22Rv1 (cell line): ENCODE measurements at regions not wholly inside any gene's neighbourhood (a gene's known extent, or its start where the extent isn't known, plus 50 kb on each side); places are given as distances from the start of the nearest gene placed in this dataset.

Experiments
- ZFX ChIP-seq: fragments of 450-650 bp; IDR thresholded peaks from 2 replicates; pipeline ENCODE4 v1.6.1; 2017; ENCODE audit warnings: antibody characterized with exemption, borderline replicate concordance
- TF ChIP-seq, protein P1 (sequence below): fragments of 450-650 bp; IDR thresholded peaks from 2 replicates; pipeline ENCODE4 v1.5.1; 2017; ENCODE audit warnings: mild to moderate bottlenecking

DNA sequence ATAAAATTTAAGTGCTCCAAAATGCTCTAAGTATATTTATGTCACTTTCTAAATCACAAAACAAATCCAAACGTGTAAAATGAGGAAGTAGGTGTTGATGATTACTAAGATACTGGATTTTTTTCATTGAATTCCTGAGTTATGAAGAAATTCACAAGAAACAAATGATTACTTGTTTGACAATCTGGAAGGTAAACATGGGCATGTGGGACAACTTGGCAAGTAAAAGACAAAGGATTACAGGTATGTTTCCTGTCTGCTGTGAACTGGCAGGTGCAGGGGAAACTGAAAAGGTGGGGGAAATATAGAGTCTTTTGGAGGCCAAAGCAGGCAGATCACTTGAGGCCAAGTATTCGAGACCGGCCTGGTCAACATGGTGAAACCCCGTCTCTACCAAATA, 252.7 kb upstream of the AZI2 start:
- TF ChIP-seq, protein P1, sequence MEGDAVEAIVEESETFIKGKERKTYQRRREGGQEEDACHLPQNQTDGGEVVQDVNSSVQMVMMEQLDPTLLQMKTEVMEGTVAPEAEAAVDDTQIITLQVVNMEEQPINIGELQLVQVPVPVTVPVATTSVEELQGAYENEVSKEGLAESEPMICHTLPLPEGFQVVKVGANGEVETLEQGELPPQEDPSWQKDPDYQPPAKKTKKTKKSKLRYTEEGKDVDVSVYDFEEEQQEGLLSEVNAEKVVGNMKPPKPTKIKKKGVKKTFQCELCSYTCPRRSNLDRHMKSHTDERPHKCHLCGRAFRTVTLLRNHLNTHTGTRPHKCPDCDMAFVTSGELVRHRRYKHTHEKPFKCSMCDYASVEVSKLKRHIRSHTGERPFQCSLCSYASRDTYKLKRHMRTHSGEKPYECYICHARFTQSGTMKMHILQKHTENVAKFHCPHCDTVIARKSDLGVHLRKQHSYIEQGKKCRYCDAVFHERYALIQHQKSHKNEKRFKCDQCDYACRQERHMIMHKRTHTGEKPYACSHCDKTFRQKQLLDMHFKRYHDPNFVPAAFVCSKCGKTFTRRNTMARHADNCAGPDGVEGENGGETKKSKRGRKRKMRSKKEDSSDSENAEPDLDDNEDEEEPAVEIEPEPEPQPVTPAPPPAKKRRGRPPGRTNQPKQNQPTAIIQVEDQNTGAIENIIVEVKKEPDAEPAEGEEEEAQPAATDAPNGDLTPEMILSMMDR = no peak
- no peak for TF ChIP-seq ZFX
